A673 (cell line): ENCODE measurements at regions not wholly inside any gene's neighbourhood (a gene's known extent, or its start where the extent isn't known, plus 50 kb on each side); places are given as distances from the start of the nearest gene placed in this dataset.

Experiments
- BruUV-seq: library from RNA; stranded (reverse); fragments of 400-500 nt; replicated peaks from 2 replicates; lab custom pipeline; 2021; lab: Mats Ljungman, UMichigan
- CTCF ChIA-PET: fragments of 300-600 bp; sonication (Branson Sonifier 250); formaldehyde crosslinking; loops from one replicate; lab custom pipeline; 2022; ENCODE audit warnings: antibody characterized with exemption; lab: Charles Lee
- POLR2A ChIA-PET: fragments of 300-600 bp; sonication (Branson Sonifier 250); formaldehyde crosslinking; loops from one replicate; lab custom pipeline; 2022; ENCODE audit warnings: antibody characterized with exemption; ENCODE audit not compliant: low non-redundant PET; lab: Charles Lee
- DNase-seq: peaks from one replicate; pipeline ENCODE4 v3.0.0-alpha.2; 2015; ENCODE audit warnings: low spot score
- H3K27ac ChIP-seq: fragments of 200-600 bp; sonication (generic); 2 replicates; pipeline ENCODE4 v1.5.1; 2016; ENCODE audit warnings: mixed run types, low read depth, mild to moderate bottlenecking, mixed read lengths, antibody characterized with exemption, low read length; ENCODE audit not compliant: poor library complexity, severe bottlenecking
- H3K27me3 ChIP-seq: fragments of 200-600 bp; sonication (generic); replicated peaks from 2 replicates; pipeline ENCODE4 v1.6.1; 2017; ENCODE audit warnings: mixed run types, low read depth, mild to moderate bottlenecking, mixed read lengths, antibody characterized with exemption, low read length; ENCODE audit not compliant: insufficient read depth, poor library complexity
- H3K36me3 ChIP-seq: fragments of 200-600 bp; sonication (generic); 2 replicates; pipeline ENCODE4 v1.6.1; 2016; ENCODE audit warnings: mixed run types, mild to moderate bottlenecking, mixed read lengths, antibody characterized with exemption, low read length; ENCODE audit not compliant: insufficient read depth, poor library complexity, severe bottlenecking
- H3K4me1 ChIP-seq: fragments of 200-600 bp; sonication (generic); 2 replicates; pipeline ENCODE4 v1.6.1; 2017; ENCODE audit warnings: mixed run types, mild to moderate bottlenecking, mixed read lengths, antibody characterized with exemption, low read length; ENCODE audit not compliant: insufficient read depth, poor library complexity, severe bottlenecking
- H3K4me3 ChIP-seq: fragments of 200-600 bp; sonication (generic); 2 replicates; pipeline ENCODE4 v1.5.1; 2016; ENCODE audit warnings: low read depth, mixed run types, mild to moderate bottlenecking, mixed read lengths, low read length; ENCODE audit not compliant: poor library complexity, severe bottlenecking
- H3K9me3 ChIP-seq: fragments of 200-600 bp; sonication (generic); 2 replicates; pipeline ENCODE4 v1.6.1; 2016; ENCODE audit warnings: mixed run types, low read depth, mild to moderate bottlenecking, mixed read lengths, antibody characterized with exemption, low read length; ENCODE audit not compliant: poor library complexity, severe bottlenecking
- EZH2 ChIP-seq: fragments of 200-600 bp; sonication (generic); IDR thresholded peaks from 2 replicates; pipeline ENCODE4 v1.6.1; 2017; ENCODE audit warnings: borderline replicate concordance, low read depth, mild to moderate bottlenecking, mixed read lengths, antibody characterized with exemption, low read length; ENCODE audit not compliant: poor library complexity, severe bottlenecking
- intact Hi-C: fragments of 100-400 bp; cut with micrococcal nuclease; formaldehyde crosslinking; loops from one replicate; pipeline ENCODE4 v1.10.0; 2022; ENCODE audit not compliant: unreplicated experiment
- TF ChIP-seq, protein P1 (sequence below): fragments of 300-800, 200-600 bp; sonication (generic); conservative IDR thresholded peaks from 2 replicates; pipeline ENCODE4 v1.5.1; 2017; ENCODE audit warnings: low read depth, mild to moderate bottlenecking, antibody characterized with exemption, low read length, moderate library complexity, mixed read lengths

GRCh38 chr7:16986755-16987154 lies 105.0 kb upstream of the AGR3 start:
- no peak for TF ChIP-seq EZH2
- TF ChIP-seq, protein P1, sequence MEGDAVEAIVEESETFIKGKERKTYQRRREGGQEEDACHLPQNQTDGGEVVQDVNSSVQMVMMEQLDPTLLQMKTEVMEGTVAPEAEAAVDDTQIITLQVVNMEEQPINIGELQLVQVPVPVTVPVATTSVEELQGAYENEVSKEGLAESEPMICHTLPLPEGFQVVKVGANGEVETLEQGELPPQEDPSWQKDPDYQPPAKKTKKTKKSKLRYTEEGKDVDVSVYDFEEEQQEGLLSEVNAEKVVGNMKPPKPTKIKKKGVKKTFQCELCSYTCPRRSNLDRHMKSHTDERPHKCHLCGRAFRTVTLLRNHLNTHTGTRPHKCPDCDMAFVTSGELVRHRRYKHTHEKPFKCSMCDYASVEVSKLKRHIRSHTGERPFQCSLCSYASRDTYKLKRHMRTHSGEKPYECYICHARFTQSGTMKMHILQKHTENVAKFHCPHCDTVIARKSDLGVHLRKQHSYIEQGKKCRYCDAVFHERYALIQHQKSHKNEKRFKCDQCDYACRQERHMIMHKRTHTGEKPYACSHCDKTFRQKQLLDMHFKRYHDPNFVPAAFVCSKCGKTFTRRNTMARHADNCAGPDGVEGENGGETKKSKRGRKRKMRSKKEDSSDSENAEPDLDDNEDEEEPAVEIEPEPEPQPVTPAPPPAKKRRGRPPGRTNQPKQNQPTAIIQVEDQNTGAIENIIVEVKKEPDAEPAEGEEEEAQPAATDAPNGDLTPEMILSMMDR, result no peak
- Histone ChIP-seq H3K27ac (no peak overlapping the region), H3K27me3 (no peaks in the 10 kb centered on the region), H3K9me3 (no peaks in the 10 kb centered on the region), H3K4me1 (peaks cover 32% of the 10 kb centered on the region), H3K36me3 (no peaks in the 10 kb centered on the region), H3K4me3 (no peak overlapping the region)
- CTCF ChIA-PET, result no interaction called here
- BruUV-seq, result no TSS peak
- POLR2A ChIA-PET, result interaction anchor here (0.6 kb wide), 1 partner anchor 1117 kb away, joined by 3 read pairs; no protein-coding TSS in a partner anchor
- no peak for DNase-seq
- intact Hi-C loops, result loop anchor here (1.0 to 10.0 kb wide), 2 partner anchors 56 to 168 kb away; no protein-coding TSS in a partner anchor

GRCh38 chr7:16989811-16990413 lies 108.1 kb upstream of the AGR3 start:
- H3K27me3 ChIP-seq, result no peaks in the 10 kb centered on the region
- BruUV-seq, result no TSS peak
- peak overlapping the region; percentile 29 for H3K4me3 ChIP-seq
- no peaks in the 10 kb centered on the region for H3K36me3 ChIP-seq
- ChIA-PET CTCF (interaction anchor here (0.5 kb wide), 1 partner anchor 171 kb away, joined by 4 read pairs; no protein-coding TSS in a partner anchor), POLR2A (no interaction called here)
- H3K27ac ChIP-seq, result peak overlapping the region; percentile 34
- peaks cover 14% of the 10 kb centered on the region for H3K4me1 ChIP-seq
- TF ChIP-seq, protein P1, result no peak
- TF ChIP-seq EZH2, result no peak
- intact Hi-C loops, result loop anchor here (10.0 kb wide), 1 partner anchor 165 kb away; no protein-coding TSS in a partner anchor
- H3K9me3 ChIP-seq, result no peaks in the 10 kb centered on the region
- DNase-seq, result peak; percentile 80

DNA sequence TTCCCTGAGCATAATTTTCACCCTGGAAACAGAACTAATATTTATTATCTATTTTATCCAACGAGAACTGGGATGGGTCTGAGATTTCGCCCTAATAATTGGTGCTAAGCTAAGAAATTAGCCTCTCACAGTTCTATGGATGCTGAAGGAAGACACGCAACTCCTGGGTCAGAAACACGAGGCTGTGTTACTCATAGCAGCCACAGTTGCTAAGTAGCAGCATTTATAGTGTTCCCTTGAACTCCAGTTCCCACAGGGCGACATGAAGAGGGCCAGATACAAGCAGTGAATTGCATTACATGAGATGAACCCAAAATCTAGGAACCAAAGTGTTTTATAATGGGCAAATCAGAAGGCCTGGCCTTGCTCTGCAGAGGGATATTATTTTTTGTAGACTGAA lies 109.8 kb upstream of the AGR3 start:
- no peaks in the 10 kb centered on the region for H3K27me3 ChIP-seq
- no TSS peak for BruUV-seq
- no peak overlapping the region for H3K4me3 ChIP-seq
- no peaks in the 10 kb centered on the region for H3K36me3 ChIP-seq
- intact Hi-C loops, result no loop called here
- H3K27ac ChIP-seq, result no peak overlapping the region
- H3K9me3 ChIP-seq, result peaks cover 5% of the 10 kb centered on the region
- TF ChIP-seq, protein P1, result no peak
- TF ChIP-seq EZH2, result no peak
- H3K4me1 ChIP-seq, result peaks cover 14% of the 10 kb centered on the region
- peak; percentile 31 for DNase-seq
- ChIA-PET CTCF (no interaction called here), POLR2A (no interaction called here)
